ENCODE measurements at regions not wholly inside any gene's neighbourhood (a gene's known extent, or its start where the extent isn't known, plus 50 kb on each side); places are given as distances from the start of the nearest gene placed in this dataset.

DNA sequence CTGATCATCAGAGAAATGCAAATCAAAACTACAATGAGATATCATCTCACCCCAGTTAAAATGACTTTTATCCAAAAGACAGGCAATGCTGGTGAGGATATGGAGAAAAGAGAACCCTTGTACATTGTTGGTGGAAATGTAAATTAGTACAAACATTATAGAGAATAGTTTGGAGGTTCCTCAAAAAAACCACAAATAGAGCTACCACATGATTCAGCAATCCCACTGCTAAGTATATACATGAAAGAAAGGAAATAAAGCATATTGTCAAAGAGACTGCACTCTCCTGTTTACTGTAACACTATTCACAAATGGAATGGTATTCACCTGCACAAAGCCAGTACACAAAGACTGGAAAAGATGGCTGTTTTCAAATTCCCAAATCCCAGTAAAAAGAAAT is 1233.7 kb downstream of the PCDH17 start:
- Histone ChIP-seq H3K4me3 (ENCODE audit: low read length) (no peak overlapping the region), H2AFZ (ENCODE audit: low read depth, low read length) (no peak overlapping the region), H3K9ac (ENCODE audit: low read length) (no peak overlapping the region), H3K4me2 (ENCODE audit: low read length) (no peak overlapping the region), H3F3A (ENCODE audit: insufficient read depth, low read length, poor library complexity, severe bottlenecking) (no peaks in the 10 kb centered on the region), H3K27ac (ENCODE audit: low read length) (no peak overlapping the region), H4K20me1 (ENCODE audit: insufficient read depth) (no peaks in the 10 kb centered on the region), H3K9me3 (ENCODE audit: low read length) (no peaks in the 10 kb centered on the region), H3K27me3 (ENCODE audit: insufficient read depth, low read depth, low read length) (no peaks in the 10 kb centered on the region), H3K9me2 (ENCODE audit: insufficient read depth, low read length) (no peaks in the 10 kb centered on the region), H3K79me2 (replicated peaks; ENCODE audit: insufficient read depth, low read length) (no peaks in the 10 kb centered on the region), H3K36me3 (ENCODE audit: insufficient read depth, low read length) (no peaks in the 10 kb centered on the region)
- no peak for TF ChIP-seq POLR2AphosphoS5 (IDR thresholded peaks at IDR 0.05)
- TF ChIP-seq, protein P1, sequence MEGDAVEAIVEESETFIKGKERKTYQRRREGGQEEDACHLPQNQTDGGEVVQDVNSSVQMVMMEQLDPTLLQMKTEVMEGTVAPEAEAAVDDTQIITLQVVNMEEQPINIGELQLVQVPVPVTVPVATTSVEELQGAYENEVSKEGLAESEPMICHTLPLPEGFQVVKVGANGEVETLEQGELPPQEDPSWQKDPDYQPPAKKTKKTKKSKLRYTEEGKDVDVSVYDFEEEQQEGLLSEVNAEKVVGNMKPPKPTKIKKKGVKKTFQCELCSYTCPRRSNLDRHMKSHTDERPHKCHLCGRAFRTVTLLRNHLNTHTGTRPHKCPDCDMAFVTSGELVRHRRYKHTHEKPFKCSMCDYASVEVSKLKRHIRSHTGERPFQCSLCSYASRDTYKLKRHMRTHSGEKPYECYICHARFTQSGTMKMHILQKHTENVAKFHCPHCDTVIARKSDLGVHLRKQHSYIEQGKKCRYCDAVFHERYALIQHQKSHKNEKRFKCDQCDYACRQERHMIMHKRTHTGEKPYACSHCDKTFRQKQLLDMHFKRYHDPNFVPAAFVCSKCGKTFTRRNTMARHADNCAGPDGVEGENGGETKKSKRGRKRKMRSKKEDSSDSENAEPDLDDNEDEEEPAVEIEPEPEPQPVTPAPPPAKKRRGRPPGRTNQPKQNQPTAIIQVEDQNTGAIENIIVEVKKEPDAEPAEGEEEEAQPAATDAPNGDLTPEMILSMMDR (IDR thresholded peaks at IDR 0.05; ENCODE audit: poor library complexity, severe bottlenecking), result no peak
- TF ChIP-seq MXI1 (conservative IDR thresholded peaks at IDR 0.05; ENCODE audit: poor library complexity, severe bottlenecking), result no peak
- TF ChIP-seq EP300 (conservative IDR thresholded peaks at IDR 0.05; ENCODE audit: poor library complexity, severe bottlenecking), result no peak
- TF ChIP-seq, protein P2, sequence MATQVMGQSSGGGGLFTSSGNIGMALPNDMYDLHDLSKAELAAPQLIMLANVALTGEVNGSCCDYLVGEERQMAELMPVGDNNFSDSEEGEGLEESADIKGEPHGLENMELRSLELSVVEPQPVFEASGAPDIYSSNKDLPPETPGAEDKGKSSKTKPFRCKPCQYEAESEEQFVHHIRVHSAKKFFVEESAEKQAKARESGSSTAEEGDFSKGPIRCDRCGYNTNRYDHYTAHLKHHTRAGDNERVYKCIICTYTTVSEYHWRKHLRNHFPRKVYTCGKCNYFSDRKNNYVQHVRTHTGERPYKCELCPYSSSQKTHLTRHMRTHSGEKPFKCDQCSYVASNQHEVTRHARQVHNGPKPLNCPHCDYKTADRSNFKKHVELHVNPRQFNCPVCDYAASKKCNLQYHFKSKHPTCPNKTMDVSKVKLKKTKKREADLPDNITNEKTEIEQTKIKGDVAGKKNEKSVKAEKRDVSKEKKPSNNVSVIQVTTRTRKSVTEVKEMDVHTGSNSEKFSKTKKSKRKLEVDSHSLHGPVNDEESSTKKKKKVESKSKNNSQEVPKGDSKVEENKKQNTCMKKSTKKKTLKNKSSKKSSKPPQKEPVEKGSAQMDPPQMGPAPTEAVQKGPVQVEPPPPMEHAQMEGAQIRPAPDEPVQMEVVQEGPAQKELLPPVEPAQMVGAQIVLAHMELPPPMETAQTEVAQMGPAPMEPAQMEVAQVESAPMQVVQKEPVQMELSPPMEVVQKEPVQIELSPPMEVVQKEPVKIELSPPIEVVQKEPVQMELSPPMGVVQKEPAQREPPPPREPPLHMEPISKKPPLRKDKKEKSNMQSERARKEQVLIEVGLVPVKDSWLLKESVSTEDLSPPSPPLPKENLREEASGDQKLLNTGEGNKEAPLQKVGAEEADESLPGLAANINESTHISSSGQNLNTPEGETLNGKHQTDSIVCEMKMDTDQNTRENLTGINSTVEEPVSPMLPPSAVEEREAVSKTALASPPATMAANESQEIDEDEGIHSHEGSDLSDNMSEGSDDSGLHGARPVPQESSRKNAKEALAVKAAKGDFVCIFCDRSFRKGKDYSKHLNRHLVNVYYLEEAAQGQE (IDR thresholded peaks at IDR 0.05; ENCODE audit: borderline replicate concordance), result no peak
- no peak for TF ChIP-seq SMC3 (conservative IDR thresholded peaks at IDR 0.05; ENCODE audit: poor library complexity)

DNA sequence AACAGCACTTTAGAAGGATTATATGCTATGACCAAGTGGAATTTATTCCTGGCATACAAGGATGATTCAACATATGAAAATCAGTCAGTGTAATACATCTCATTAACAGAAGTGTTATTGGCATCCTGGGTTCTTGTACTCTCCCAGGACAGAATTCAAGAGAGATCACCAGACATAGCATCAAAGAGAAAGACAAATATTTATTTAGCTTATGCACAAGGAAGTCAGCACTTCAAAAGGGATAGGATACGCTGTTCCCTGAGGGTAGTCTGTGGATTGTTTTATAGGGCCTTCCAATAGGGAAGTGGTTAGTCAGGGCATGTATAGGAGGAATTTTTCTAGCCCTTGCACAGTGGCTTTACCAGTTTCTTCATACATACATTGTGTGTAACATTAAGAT is 1238.0 kb downstream of the PCDH17 start:
- Histone ChIP-seq H3K36me3 (ENCODE audit: insufficient read depth, low read length) (no peaks in the 10 kb centered on the region), H3K27ac (ENCODE audit: low read length) (no peak overlapping the region), H3K9me3 (ENCODE audit: low read length) (no peaks in the 10 kb centered on the region), H3K9me2 (ENCODE audit: insufficient read depth, low read length) (no peaks in the 10 kb centered on the region), H3K4me2 (ENCODE audit: low read length) (no peak overlapping the region), H3K27me3 (ENCODE audit: insufficient read depth, low read depth, low read length) (no peaks in the 10 kb centered on the region), H4K20me1 (ENCODE audit: insufficient read depth) (no peaks in the 10 kb centered on the region), H2AFZ (ENCODE audit: low read depth, low read length) (no peak overlapping the region), H3K79me2 (replicated peaks; ENCODE audit: insufficient read depth, low read length) (no peaks in the 10 kb centered on the region), H3K9ac (ENCODE audit: low read length) (no peak overlapping the region), H3K4me3 (ENCODE audit: low read length) (no peak overlapping the region), H3F3A (ENCODE audit: insufficient read depth, low read length, poor library complexity, severe bottlenecking) (no peaks in the 10 kb centered on the region)
- no peak for TF ChIP-seq RAD21 (conservative IDR thresholded peaks at IDR 0.05)
- no peak for TF ChIP-seq POLR2AphosphoS5 (IDR thresholded peaks at IDR 0.05)
- no peak for TF ChIP-seq MXI1 (conservative IDR thresholded peaks at IDR 0.05; ENCODE audit: poor library complexity, severe bottlenecking)
- TF ChIP-seq, protein P1 (IDR thresholded peaks at IDR 0.05; ENCODE audit: poor library complexity, severe bottlenecking), result no peak
- TF ChIP-seq TAF1 (IDR thresholded peaks at IDR 0.05; ENCODE audit: low read depth), result no peak
- TF ChIP-seq EZH2 (IDR thresholded peaks at IDR 0.05; ENCODE audit: borderline replicate concordance, insufficient read depth, low read length, poor library complexity, severe bottlenecking), result no peak
- TF ChIP-seq, protein P2 (IDR thresholded peaks at IDR 0.05; ENCODE audit: borderline replicate concordance), result no peak
- TF ChIP-seq SMC3 (conservative IDR thresholded peaks at IDR 0.05; ENCODE audit: poor library complexity), result no peak
- TF ChIP-seq EP300 (conservative IDR thresholded peaks at IDR 0.05; ENCODE audit: poor library complexity, severe bottlenecking), result no peak
